ENCODE measurements at regions not wholly inside any gene's neighbourhood (a gene's known extent, or its start where the extent isn't known, plus 50 kb on each side); places are given as distances from the start of the nearest gene placed in this dataset.

DNA sequence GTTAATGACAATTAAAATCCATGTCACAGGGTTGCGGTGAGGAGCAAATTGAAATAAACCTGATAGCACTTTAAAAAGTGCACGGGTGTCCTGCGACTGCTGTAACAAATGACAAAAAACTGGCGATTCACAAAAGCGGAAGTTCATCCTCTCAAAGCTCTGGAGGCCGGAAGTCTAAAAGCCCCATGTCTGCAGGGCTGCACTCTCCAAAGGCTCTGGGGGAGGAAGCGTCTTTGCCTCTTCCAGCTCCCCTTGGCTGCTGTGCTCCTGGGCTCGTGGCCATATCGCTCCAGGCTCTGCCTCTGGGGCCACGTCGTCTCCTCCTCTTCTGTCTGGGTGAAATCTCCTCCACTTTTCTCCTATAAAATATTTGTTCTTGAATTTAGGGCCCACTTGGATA lies 273.9 kb upstream of the IRX2 start:
- Histone ChIP-seq H3K36me3 (ENCODE audit: control insufficient read depth, insufficient read depth, low read length) (no peaks in the 10 kb centered on the region), H3K9me3 (ENCODE audit: control insufficient read depth, insufficient read depth, low read length) (no peaks in the 10 kb centered on the region), H3K27ac (ENCODE audit: low read length) (no peak overlapping the region), H3K27me3 (ENCODE audit: control insufficient read depth, insufficient read depth, low read length) (no peaks in the 10 kb centered on the region), H3K4me1 (ENCODE audit: control insufficient read depth, insufficient read depth, low read length) (0 out of 2 replicates have a peak, but pooled peaks cover 2% of the 10 kb centered on the region), H3K4me3 (ENCODE audit: low read length) (no peak overlapping the region)
- no peak for DNase-seq (ENCODE audit: low read depth, low spot score)
- WGBS (ENCODE audit: insufficient coverage, insufficient read length): no CpG with 5 or more reads among the region's 11 CpGs

DNA sequence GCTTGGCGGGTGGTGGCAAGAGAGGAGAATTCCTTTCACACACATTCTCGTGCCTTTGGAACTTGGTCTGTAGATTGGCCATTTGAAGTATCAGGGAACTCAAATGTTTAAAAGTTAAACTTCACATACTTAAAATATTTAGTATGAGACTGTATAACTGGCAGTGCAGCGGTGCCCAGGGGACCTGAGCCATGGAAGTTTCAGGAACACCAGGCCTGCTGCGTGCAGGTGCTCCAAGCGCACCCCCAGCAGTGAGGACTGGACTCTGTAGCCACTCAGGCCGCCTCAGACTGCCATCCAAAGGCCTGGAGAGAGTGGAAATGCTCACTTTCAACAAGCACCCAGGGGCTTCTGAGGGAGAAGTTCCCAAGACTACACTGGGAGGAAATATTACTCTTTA lies 273.5 kb upstream of the IRX2 start:
- no peak overlapping the region for H3K27ac ChIP-seq (ENCODE audit: low read length)
- 0 out of 2 replicates have a peak, but pooled peaks cover 2% of the 10 kb centered on the region for H3K4me1 ChIP-seq (ENCODE audit: control insufficient read depth, insufficient read depth, low read length)
- no peak overlapping the region for H3K4me3 ChIP-seq (ENCODE audit: low read length)
- no peak for DNase-seq (ENCODE audit: low read depth, low spot score)
- H3K36me3 ChIP-seq (ENCODE audit: control insufficient read depth, insufficient read depth, low read length): no peaks in the 10 kb centered on the region
- no peaks in the 10 kb centered on the region for H3K9me3 ChIP-seq (ENCODE audit: control insufficient read depth, insufficient read depth, low read length)
- WGBS (ENCODE audit: insufficient coverage, insufficient read length): no CpG with 5 or more reads among the region's 6 CpGs
- H3K27me3 ChIP-seq (ENCODE audit: control insufficient read depth, insufficient read depth, low read length): no peaks in the 10 kb centered on the region

DNA sequence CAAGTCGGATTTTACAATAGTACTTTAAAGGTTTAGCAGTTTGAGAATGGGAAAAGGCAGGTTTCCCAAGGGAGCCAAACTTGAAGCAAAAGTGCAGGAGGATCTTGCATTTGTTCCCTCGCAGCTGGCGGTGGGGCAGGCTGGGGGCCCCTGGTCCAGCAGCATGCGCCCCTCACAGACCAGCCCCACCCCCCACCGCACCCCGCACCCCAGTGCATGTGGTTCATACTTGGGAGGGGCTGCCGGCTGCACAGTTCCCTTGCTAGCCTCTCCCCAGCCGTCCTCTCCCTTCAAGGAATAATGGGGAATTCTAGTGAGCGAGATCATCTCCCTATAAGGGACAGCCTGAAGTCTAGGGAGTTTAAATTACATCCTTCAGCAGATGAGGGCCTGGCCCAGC lies 273.1 kb upstream of the IRX2 start:
- H3K4me3 ChIP-seq (ENCODE audit: low read length): no peak overlapping the region
- H3K4me1 ChIP-seq (ENCODE audit: control insufficient read depth, insufficient read depth, low read length): 0 out of 2 replicates have a peak, but pooled peaks cover 2% of the 10 kb centered on the region
- no peaks in the 10 kb centered on the region for H3K27me3 ChIP-seq (ENCODE audit: control insufficient read depth, insufficient read depth, low read length)
- no peaks in the 10 kb centered on the region for H3K36me3 ChIP-seq (ENCODE audit: control insufficient read depth, insufficient read depth, low read length)
- no peak overlapping the region for H3K27ac ChIP-seq (ENCODE audit: low read length)
- no CpG with 5 or more reads among the region's 9 CpGs for WGBS (ENCODE audit: insufficient coverage, insufficient read length)
- DNase-seq (ENCODE audit: low read depth, low spot score): no peak
- no peaks in the 10 kb centered on the region for H3K9me3 ChIP-seq (ENCODE audit: control insufficient read depth, insufficient read depth, low read length)

- Histone ChIP-seq H3K27ac (ENCODE audit: low read length) (no peak overlapping the region), H3K27me3 (ENCODE audit: control insufficient read depth, insufficient read depth, low read length) (no peaks in the 10 kb centered on the region), H3K36me3 (ENCODE audit: control insufficient read depth, insufficient read depth, low read length) (no peaks in the 10 kb centered on the region), H3K4me3 (ENCODE audit: low read length) (no peak overlapping the region), H3K9me3 (ENCODE audit: control insufficient read depth, insufficient read depth, low read length) (no peaks in the 10 kb centered on the region), H3K4me1 (ENCODE audit: control insufficient read depth, insufficient read depth, low read length) (0 out of 2 replicates have a peak, but pooled peaks cover 2% of the 10 kb centered on the region)
- no peak for DNase-seq (ENCODE audit: low read depth, low spot score)
- WGBS (ENCODE audit: insufficient coverage, insufficient read length): no CpG with 5 or more reads among the region's 9 CpGs
These were observed 272.6 kb upstream of the IRX2 start for GRCh38 chr5:3024126-3024525.

GRCh38 chr5:3023656-3024055 lies 272.2 kb upstream of the IRX2 start:
- WGBS (ENCODE audit: insufficient coverage, insufficient read length): no CpG with 5 or more reads among the region's 12 CpGs
- H3K27ac ChIP-seq (ENCODE audit: low read length): no peak overlapping the region
- no peak for DNase-seq (ENCODE audit: low read depth, low spot score)
- H3K36me3 ChIP-seq (ENCODE audit: control insufficient read depth, insufficient read depth, low read length): no peaks in the 10 kb centered on the region
- no peaks in the 10 kb centered on the region for H3K27me3 ChIP-seq (ENCODE audit: control insufficient read depth, insufficient read depth, low read length)
- H3K4me3 ChIP-seq (ENCODE audit: low read length): no peak overlapping the region
- H3K9me3 ChIP-seq (ENCODE audit: control insufficient read depth, insufficient read depth, low read length): no peaks in the 10 kb centered on the region
- 0 out of 2 replicates have a peak, but pooled peaks cover 2% of the 10 kb centered on the region for H3K4me1 ChIP-seq (ENCODE audit: control insufficient read depth, insufficient read depth, low read length)

- no peaks in the 10 kb centered on the region for H3K27me3 ChIP-seq (ENCODE audit: control insufficient read depth, insufficient read depth, low read length)
- no peak for DNase-seq (ENCODE audit: low read depth, low spot score)
- no peaks in the 10 kb centered on the region for H3K9me3 ChIP-seq (ENCODE audit: control insufficient read depth, insufficient read depth, low read length)
- H3K4me3 ChIP-seq (ENCODE audit: low read length): no peak overlapping the region
- WGBS (ENCODE audit: insufficient coverage, insufficient read length): no CpG with 5 or more reads among the region's 5 CpGs
- no peaks in the 10 kb centered on the region for H3K36me3 ChIP-seq (ENCODE audit: control insufficient read depth, insufficient read depth, low read length)
- H3K27ac ChIP-seq (ENCODE audit: low read length): no peak overlapping the region
- 0 out of 2 replicates have a peak, but pooled peaks cover 2% of the 10 kb centered on the region for H3K4me1 ChIP-seq (ENCODE audit: control insufficient read depth, insufficient read depth, low read length)
These were observed 271.2 kb upstream of the IRX2 start for GRCh38 chr5:3022665-3023064.

DNA sequence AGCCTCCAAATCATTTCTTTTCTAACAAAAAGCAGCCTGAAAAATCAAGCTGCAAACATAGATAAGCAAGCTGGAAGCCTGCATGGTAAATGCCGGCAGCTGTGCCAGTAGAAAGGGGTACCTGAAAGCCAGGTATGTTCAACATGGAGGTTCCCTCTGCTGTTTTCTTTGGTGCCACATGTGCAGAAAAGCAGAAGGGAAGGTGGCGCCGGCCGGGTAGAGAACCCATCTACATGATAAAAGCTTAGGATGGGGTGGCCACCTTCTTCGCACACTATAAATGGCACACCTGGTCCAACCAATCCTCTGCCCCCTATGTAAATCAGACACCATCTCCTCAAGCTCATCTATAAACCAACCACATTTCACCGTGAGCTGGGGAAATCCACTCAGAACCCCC lies 268.9 kb upstream of the IRX2 start:
- no peak for DNase-seq (ENCODE audit: low read depth, low spot score)
- Histone ChIP-seq H3K4me3 (ENCODE audit: low read length) (no peak overlapping the region), H3K9me3 (ENCODE audit: control insufficient read depth, insufficient read depth, low read length) (no peaks in the 10 kb centered on the region), H3K36me3 (ENCODE audit: control insufficient read depth, insufficient read depth, low read length) (no peaks in the 10 kb centered on the region), H3K27me3 (ENCODE audit: control insufficient read depth, insufficient read depth, low read length) (no peaks in the 10 kb centered on the region), H3K4me1 (ENCODE audit: control insufficient read depth, insufficient read depth, low read length) (no peaks in the 10 kb centered on the region), H3K27ac (ENCODE audit: low read length) (no peak overlapping the region)
- no CpG with 5 or more reads among the region's 6 CpGs for WGBS (ENCODE audit: insufficient coverage, insufficient read length)

DNA sequence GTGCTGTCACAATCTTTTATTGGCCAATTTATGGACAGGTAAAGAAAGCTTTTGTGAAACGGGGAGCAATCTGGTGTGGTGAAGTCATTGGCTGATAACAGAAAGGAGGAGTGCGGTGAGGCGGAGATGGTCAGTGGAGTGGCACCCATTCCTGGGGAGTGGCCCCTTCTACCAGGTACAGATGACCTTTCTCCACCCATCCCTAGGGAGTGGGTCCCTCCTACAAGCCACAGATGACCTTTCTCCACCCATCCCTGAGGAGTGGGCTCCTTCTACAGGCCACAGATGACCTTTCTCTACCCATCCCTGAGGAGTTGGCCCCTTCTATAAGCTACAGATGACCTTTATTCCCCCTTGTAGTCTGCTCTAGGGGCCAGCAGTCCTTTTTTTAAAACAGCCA lies 267.6 kb upstream of the IRX2 start:
- no peaks in the 10 kb centered on the region for H3K27me3 ChIP-seq (ENCODE audit: control insufficient read depth, insufficient read depth, low read length)
- no peak for DNase-seq (ENCODE audit: low read depth, low spot score)
- no CpG with 5 or more reads among the region's 3 CpGs for WGBS (ENCODE audit: insufficient coverage, insufficient read length)

GRCh38 chr5:3011764-3012017 lies 260.2 kb upstream of the IRX2 start:
- H3K27ac ChIP-seq (ENCODE audit: low read length): no peak overlapping the region
- no peak for DNase-seq (ENCODE audit: low read depth, low spot score)
- no peaks in the 10 kb centered on the region for H3K4me1 ChIP-seq (ENCODE audit: control insufficient read depth, insufficient read depth, low read length)
- H3K36me3 ChIP-seq (ENCODE audit: control insufficient read depth, insufficient read depth, low read length): no peaks in the 10 kb centered on the region
- no CpG with 5 or more reads among the region's 3 CpGs for WGBS (ENCODE audit: insufficient coverage, insufficient read length)
- H3K27me3 ChIP-seq (ENCODE audit: control insufficient read depth, insufficient read depth, low read length): no peaks in the 10 kb centered on the region
- H3K4me3 ChIP-seq (ENCODE audit: low read length): no peak overlapping the region
- no peaks in the 10 kb centered on the region for H3K9me3 ChIP-seq (ENCODE audit: control insufficient read depth, insufficient read depth, low read length)

More for the DNA sequence above, 267.6 kb upstream of the IRX2 start:
- Histone ChIP-seq H3K4me3 (ENCODE audit: low read length) (no peak overlapping the region), H3K9me3 (ENCODE audit: control insufficient read depth, insufficient read depth, low read length) (no peaks in the 10 kb centered on the region), H3K4me1 (ENCODE audit: control insufficient read depth, insufficient read depth, low read length) (no peaks in the 10 kb centered on the region), H3K27ac (ENCODE audit: low read length) (no peak overlapping the region), H3K36me3 (ENCODE audit: control insufficient read depth, insufficient read depth, low read length) (no peaks in the 10 kb centered on the region)

DNA sequence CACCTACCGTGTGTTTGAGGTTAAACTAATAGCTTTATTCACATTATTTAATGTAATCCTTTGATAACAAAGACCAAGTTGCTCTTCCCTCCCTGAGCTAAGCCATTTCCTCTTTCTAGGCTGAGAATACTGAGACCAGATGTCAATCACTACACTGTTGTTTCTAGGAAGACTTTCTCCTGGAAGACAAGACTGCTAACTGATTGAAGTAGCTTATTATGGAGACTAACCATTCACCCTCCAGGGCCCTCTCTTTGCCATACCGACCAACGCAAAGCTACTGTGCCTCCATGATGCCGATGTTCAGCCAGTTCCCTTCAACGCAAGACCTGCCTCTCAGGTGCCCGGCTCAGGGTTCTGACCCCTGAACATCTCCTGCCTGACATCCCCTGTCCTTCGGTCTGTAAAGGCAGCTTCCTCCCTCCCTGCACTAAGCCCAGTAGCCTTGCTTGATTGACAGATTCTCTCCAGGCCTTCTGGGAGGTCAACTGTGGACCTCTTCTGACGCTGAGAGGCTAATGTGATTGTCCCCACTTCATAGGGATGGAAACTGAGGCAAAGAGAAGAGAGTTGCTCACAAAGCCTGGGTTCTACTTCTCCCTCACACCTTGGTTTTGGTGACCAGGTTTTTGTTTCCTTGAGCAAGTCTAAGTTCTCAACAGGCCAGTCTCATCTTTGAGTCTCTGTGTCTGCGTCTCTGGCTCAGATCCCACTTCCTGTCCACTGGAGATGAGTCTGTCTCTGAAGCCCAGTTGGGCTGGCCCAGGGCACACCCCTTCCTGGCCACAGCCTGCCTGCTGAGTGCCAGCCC lies 259.7 kb upstream of the IRX2 start:
- no CpG with 5 or more reads among the region's 9 CpGs for WGBS (ENCODE audit: insufficient coverage, insufficient read length)
- Histone ChIP-seq H3K27ac (ENCODE audit: low read length) (no peak overlapping the region), H3K9me3 (ENCODE audit: control insufficient read depth, insufficient read depth, low read length) (no peaks in the 10 kb centered on the region), H3K4me1 (ENCODE audit: control insufficient read depth, insufficient read depth, low read length) (no peaks in the 10 kb centered on the region), H3K4me3 (ENCODE audit: low read length) (no peak overlapping the region), H3K27me3 (ENCODE audit: control insufficient read depth, insufficient read depth, low read length) (no peaks in the 10 kb centered on the region), H3K36me3 (ENCODE audit: control insufficient read depth, insufficient read depth, low read length) (no peaks in the 10 kb centered on the region)
- DNase-seq (ENCODE audit: low read depth, low spot score): no peak

- no CpG with 5 or more reads among the region's 9 CpGs for WGBS (ENCODE audit: insufficient coverage, insufficient read length)
- Histone ChIP-seq H3K27ac (ENCODE audit: low read length) (no peak overlapping the region), H3K4me3 (ENCODE audit: low read length) (no peak overlapping the region), H3K27me3 (ENCODE audit: control insufficient read depth, insufficient read depth, low read length) (no peaks in the 10 kb centered on the region), H3K36me3 (ENCODE audit: control insufficient read depth, insufficient read depth, low read length) (no peaks in the 10 kb centered on the region), H3K9me3 (ENCODE audit: control insufficient read depth, insufficient read depth, low read length) (no peaks in the 10 kb centered on the region), H3K4me1 (ENCODE audit: control insufficient read depth, insufficient read depth, low read length) (no peaks in the 10 kb centered on the region)
- DNase-seq (ENCODE audit: low read depth, low spot score): no peak
These were observed 258.9 kb upstream of the IRX2 start for GRCh38 chr5:3010301-3010952.

All from iPS DF 6.9 (cell line).